ENCODE measurements at regions not wholly inside any gene's neighbourhood (a gene's known extent, or its start where the extent isn't known, plus 50 kb on each side); places are given as distances from the start of the nearest gene placed in this dataset.
"Not testable (repeated sequence)": the region's sequence is repeated elsewhere in the genome, so short reads cannot be mapped to it uniquely, and the experiment has no call there.

- DNase-seq; in situ Hi-C loops (cut with HindIII; ENCODE audit: low pct_ligation_motif_present, low pct_unique_long_range_greater_than_20kb, low sequenced_read_pairs): not testable (repeated sequence)
Measured at GRCh38 chr2:110394769-110395168, 77.8 kb downstream of the LIMS4 start.

DNA sequence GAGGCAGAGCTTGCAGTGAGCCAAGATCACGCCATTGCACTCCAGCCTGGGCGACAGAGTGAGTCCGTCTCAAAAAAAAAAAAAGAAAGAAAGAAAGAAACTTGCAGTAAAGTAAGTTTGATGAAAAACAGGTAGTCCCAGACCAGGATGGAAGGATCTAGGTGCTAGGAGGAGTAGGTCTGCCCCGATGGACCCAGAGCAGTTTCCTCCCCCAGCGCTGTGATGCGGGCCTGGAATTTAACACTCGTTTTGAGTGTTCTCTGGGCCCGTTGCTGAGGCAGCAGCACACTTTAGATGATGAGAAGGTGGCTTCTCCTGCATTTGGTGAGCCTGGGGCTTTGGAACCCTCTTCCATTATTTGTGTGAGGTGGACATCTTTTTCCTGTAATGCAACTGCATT lies 80.2 kb downstream of the LIMS4 start:
- DNase-seq; in situ Hi-C loops (cut with HindIII; ENCODE audit: low pct_ligation_motif_present, low pct_unique_long_range_greater_than_20kb, low sequenced_read_pairs): not testable (repeated sequence)

DNA sequence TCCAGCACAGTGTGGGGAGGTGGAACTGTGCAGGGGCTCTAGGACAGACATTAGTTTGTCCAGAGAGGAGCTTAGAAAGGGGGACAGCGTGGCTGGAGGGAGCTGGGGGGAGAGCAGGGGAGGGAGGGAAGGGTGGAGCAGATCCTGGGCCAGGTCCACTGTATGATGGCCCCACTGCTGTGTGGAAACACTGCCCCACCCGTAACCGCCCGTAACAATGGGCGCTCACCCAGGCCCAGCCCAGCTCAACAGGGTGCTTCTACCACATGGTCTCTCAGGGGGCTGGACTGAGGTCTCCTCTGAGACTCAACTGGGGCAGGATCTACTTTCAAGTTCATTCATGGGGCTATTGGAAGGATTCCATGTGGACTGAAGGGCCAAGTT lies 81.6 kb downstream of the LIMS4 start:
- DNase-seq; in situ Hi-C loops (cut with HindIII; ENCODE audit: low pct_ligation_motif_present, low pct_unique_long_range_greater_than_20kb, low sequenced_read_pairs): not testable (repeated sequence)

DNA sequence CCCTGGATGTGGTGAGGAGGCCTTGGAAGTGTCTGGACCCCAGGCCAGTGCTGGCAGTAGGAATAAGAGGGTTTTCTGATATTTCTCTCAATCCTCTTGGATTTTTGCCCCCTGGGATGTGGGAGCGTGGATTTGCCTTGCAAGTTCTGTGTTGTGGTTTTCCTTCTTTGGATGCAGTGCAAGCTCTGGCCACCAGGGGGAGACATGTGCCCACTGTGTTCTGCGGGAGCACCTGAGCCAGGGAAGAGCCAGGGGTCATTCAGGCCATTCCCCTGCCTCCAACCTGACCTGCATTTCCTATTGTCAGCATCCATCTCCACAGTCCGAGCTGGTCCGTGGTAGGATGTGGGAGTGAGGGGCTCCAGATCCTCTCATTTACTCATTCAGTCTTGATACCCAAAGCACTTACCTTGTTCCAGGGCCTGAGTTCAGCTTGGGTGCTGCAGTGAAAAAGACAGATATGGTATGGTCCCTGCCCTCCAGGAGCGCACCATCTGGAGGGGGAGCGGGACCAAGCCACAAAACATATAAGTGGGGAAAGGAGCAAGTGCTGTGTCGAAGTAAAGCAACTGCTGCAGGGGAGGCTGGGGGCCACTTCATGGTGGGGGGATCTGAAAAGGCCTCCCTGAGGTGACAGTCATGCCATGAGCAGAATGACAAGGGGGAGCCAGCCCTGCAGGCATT lies 82.1 kb downstream of the LIMS4 start:
- in situ Hi-C loops (cut with HindIII; ENCODE audit: low pct_ligation_motif_present, low pct_unique_long_range_greater_than_20kb, low sequenced_read_pairs) = not testable (repeated sequence)
- peak; percentile 0 for DNase-seq

DNA sequence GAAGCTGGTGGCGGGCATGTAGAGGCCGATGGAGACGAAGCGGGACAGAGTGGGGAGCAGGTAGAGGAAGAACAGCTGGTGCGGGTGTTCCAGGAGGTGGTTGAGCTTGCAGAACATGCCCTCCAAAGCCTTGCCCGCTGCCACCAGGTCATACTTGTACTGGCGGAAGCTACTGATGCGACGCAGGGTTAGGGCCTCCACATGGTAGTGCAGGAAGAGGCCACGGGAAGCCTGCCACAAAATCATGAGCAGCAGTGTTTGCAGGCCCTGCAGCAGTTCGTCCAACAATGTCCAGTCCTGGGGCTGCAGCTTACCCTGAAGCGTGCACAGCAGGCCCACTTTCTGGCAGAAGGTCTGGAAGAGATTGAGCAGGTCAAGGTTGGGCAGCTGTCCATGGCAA lies 85.6 kb downstream of the LIMS4 start:
- in situ Hi-C loops (cut with HindIII; ENCODE audit: low pct_ligation_motif_present, low pct_unique_long_range_greater_than_20kb, low sequenced_read_pairs); DNase-seq: not testable (repeated sequence)

- DNase-seq; in situ Hi-C loops (cut with HindIII; ENCODE audit: low pct_ligation_motif_present, low pct_unique_long_range_greater_than_20kb, low sequenced_read_pairs): not testable (repeated sequence)
Measured at GRCh38 chr2:110386546-110386945, 86.1 kb downstream of the LIMS4 start.

DNA sequence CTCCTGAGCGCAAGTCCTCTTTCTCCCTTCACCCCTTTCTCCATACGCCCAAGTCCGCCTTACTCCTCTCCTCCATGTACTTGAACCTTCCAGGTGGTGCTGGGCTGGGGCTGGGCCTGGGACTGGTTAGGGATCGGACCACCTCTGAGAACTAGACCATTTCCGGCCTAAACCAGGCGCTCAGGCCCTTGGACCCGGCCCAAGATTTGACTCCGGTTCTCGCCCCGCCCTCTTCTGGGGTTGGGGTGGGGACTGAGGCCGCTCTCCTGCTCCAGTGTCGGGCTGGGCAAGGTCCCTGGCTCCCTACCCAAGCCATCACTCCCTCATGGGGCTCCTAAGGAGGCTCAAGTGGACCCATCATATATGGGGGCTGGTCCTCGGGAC lies 87.9 kb downstream of the LIMS4 start:
- DNase-seq; in situ Hi-C loops (cut with HindIII; ENCODE audit: low pct_ligation_motif_present, low pct_unique_long_range_greater_than_20kb, low sequenced_read_pairs): not testable (repeated sequence)

- in situ Hi-C loops (cut with HindIII; ENCODE audit: low pct_ligation_motif_present, low pct_unique_long_range_greater_than_20kb, low sequenced_read_pairs); DNase-seq: not testable (repeated sequence)
Measured at GRCh38 chr2:110384109-110384735, 88.4 kb downstream of the LIMS4 start.

- in situ Hi-C loops (cut with HindIII; ENCODE audit: low pct_ligation_motif_present, low pct_unique_long_range_greater_than_20kb, low sequenced_read_pairs); DNase-seq: not testable (repeated sequence)
Measured at GRCh38 chr2:110383163-110384048, 89.2 kb downstream of the LIMS4 start.

GRCh38 chr2:110373519-110373918 lies 99.1 kb downstream of the LIMS4 start:
- in situ Hi-C loops (cut with HindIII; ENCODE audit: low pct_ligation_motif_present, low pct_unique_long_range_greater_than_20kb, low sequenced_read_pairs); DNase-seq: not testable (repeated sequence)

- in situ Hi-C loops (cut with HindIII; ENCODE audit: low pct_ligation_motif_present, low pct_unique_long_range_greater_than_20kb, low sequenced_read_pairs); DNase-seq: not testable (repeated sequence)
Measured at GRCh38 chr2:110371633-110372032, 101.0 kb downstream of the LIMS4 start.

DNA sequence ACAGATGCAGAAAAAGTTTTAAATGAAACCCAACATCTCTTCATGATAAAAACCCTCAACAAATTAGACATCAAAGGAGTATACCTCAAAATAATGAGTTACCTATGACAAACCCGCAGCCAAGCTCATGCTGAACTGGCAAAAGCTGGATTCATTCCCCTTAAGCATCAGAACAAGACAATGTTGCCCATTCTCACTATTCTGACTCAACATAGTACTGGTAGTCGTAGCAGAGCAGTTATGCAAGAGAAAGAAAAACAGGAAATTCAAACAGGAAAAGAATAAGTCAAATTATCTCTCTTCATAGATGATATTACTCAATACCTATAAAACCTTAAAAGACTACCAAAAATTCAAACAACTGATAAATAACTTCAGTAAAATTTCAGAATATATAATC lies 115.0 kb downstream of the LIMS4 start:
- DNase-seq; in situ Hi-C loops (cut with HindIII; ENCODE audit: low pct_ligation_motif_present, low pct_unique_long_range_greater_than_20kb, low sequenced_read_pairs): not testable (repeated sequence)

DNA sequence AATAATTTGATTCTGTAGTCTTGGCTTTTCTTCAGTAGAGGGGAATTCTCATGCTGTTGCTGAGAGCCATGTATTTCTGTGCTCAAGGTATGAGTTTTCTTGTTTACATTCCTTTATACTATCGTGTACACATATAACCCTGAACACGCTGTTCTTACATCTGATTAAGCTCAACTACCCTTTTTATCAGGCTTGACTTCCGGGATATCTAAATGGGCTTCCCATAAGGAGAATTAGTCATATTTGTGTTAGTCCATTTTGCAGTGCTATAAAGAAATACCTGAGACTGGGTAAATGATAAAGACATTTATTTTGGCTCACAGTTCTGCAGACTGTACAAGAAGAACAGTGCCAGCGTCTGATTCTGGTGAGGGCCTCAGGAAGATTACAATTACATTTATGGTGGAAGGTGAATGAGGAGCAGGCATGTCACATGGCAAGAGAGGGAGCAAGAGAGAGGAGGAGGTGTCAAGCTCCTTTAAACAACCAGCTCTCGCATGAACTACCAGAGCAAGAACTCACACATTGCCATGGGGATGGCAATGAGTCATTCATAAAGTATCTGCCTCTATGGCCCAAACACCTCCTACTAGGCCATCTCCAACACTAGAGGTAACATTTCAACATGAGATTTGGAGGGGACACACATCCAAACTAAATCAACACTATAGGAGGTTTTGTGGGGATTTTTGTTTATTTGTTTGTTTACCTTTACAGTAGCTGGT lies 118.2 kb downstream of the LIMS4 start:
- in situ Hi-C loops (cut with HindIII; ENCODE audit: low pct_ligation_motif_present, low pct_unique_long_range_greater_than_20kb, low sequenced_read_pairs); DNase-seq: not testable (repeated sequence)

DNA sequence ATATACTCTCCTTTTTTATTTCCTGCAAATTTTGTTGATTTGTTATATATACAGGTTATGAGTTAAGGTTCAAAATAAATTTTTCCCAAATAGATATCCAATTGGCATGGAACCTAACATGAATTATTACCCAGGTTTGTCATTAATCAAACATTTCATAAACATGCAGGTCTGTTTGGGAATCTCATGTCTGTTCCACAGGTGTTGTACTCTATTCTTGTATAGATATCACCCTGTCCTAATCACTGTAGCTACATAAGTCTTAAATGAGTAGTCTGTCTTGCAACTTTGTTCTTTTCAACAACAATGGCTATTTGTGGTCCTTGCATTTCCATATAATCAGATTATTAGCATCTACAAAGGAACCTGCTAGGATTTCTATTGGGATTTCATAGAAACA lies 121.9 kb downstream of the LIMS4 start:
- in situ Hi-C loops (cut with HindIII; ENCODE audit: low pct_ligation_motif_present, low pct_unique_long_range_greater_than_20kb, low sequenced_read_pairs) = not testable (repeated sequence)

DNA sequence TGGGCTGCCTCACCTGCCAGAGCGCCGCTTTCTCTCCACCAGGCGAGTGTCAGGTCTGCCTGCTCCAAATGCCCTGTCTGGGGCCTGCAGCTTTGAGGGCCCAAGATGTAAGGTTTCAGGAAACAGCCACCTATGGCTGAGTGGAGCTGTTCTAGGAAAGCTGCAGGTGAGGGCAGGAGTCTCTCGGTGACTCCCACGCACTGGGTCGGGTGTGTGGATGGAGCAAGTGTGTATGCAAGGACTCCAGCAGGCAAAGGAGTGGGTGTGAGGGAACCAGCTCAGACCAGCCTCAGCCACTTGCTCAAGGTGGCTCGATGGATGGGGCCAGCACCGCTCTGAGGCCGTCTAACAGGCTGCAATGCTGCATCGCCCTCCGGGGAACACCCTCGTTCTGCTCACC lies 123.7 kb downstream of the LIMS4 start:
- in situ Hi-C loops (cut with HindIII; ENCODE audit: low pct_ligation_motif_present, low pct_unique_long_range_greater_than_20kb, low sequenced_read_pairs); DNase-seq: not testable (repeated sequence)

More for the DNA sequence above, 121.9 kb downstream of the LIMS4 start:
- DNase-seq = not testable (repeated sequence)

- in situ Hi-C loops (cut with HindIII; ENCODE audit: low pct_ligation_motif_present, low pct_unique_long_range_greater_than_20kb, low sequenced_read_pairs); DNase-seq: not testable (repeated sequence)
Measured at GRCh38 chr2:110344405-110345035, 128.1 kb downstream of the LIMS4 start.

GRCh38 chr2:110342077-110342476 lies 129.7 kb upstream of the MTLN start:
- DNase-seq; in situ Hi-C loops (cut with HindIII; ENCODE audit: low pct_ligation_motif_present, low pct_unique_long_range_greater_than_20kb, low sequenced_read_pairs): not testable (repeated sequence)

GRCh38 chr2:110339126-110339525 lies 126.8 kb upstream of the MTLN start:
- in situ Hi-C loops (cut with HindIII; ENCODE audit: low pct_ligation_motif_present, low pct_unique_long_range_greater_than_20kb, low sequenced_read_pairs); DNase-seq: not testable (repeated sequence)

Data from ACHN (cell line).